Fibroblast of peridontal ligament (primary cell): ENCODE measurements at regions not wholly inside any gene's neighbourhood (a gene's known extent, or its start where the extent isn't known, plus 50 kb on each side); places are given as distances from the start of the nearest gene placed in this dataset.
"Not testable (repeated sequence)": the region's sequence is repeated elsewhere in the genome, so short reads cannot be mapped to it uniquely, and the experiment has no call there.

Source experiments
- DNase-seq: peaks from one replicate; pipeline ENCODE4 v3.0.0-alpha.2; 2010; ENCODE audit errors: extremely low read depth

DNA sequence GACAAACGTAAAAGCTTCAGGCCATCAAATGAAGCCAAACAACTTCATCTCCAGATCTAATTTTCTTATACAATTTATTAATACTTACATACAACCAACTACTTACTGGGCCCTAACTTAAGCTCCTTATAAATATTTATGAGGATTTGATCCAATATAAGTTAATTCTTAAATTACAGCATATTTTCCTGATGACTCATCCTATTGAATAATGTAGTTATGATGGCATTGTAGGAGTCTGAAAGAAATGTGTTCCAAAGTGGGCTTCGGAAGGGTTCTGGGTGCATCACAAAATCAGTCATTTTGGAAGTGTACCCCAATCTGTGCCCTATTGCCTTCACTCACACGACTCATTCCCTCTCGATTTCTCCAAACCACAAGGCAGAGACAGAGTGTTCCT, 455.1 kb upstream of the CTSO start:
- peak; percentile 17 for DNase-seq

- no peak for DNase-seq
Observed at GRCh38 chr4:156401371-156401770, 447.7 kb upstream of the CTSO start.

GRCh38 chr4:156396534-156396933, 442.9 kb upstream of the CTSO start:
- no peak for DNase-seq

DNA sequence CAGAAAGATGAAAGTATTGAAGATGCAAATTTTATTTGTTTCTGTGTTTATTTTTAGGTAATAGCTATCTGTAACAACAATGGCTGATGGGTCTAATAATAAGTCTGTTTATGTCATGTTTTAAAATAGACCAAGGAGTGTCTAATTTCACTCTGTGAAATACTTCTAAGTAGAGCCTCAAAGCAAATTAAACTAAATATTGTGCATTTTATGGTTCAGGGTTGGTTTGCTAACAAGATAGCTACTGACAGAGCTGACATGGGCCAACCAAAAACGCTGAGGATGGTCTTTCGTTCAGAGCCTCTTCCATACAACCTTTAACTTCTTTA, 437.6 kb upstream of the CTSO start:
- DNase-seq, result peak; percentile 21

DNA sequence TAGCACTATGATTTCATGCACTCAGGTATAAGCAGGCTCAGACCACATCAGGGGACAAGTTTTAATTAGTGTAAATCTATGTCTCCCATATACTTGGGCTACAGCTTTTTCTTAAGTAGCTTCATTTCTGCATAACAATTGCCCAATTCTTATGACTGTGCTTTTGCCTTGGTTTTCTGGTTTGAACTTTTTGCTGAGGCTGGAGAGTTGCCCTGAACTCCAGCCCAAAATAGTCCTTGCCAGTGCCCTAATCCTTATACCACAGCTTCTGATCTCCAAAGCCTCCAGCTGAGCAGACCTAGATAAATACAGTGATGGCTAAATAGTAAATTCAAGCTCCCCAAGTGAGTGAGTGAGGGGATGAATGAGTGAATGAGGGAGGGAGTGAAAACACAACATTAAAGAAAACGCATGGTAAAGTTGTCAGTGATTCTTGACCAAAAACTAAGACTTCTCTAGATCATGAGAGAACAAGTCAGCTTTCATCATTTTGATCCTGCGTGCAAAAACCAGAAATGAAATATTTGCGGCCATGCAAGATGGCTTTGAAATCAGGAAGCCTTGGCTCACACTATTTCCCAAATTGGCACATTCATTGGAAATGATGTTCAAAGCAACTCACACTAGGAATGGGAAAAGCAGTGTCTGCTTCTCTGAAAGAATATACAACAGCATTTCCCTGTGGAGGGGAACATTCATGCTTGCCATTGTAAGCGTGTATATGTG, 437.1 kb upstream of the CTSO start:
- DNase-seq, result peak; percentile 89

- DNase-seq, result peak; percentile 55
Observed at GRCh38 chr4:156388826-156389225, 435.2 kb upstream of the CTSO start.

- DNase-seq, result peak; percentile 74
Observed at GRCh38 chr4:156378033-156378665, 424.5 kb upstream of the CTSO start.

- peak; percentile 91 for DNase-seq
Observed at GRCh38 chr4:156377036-156377710, 423.5 kb upstream of the CTSO start.

- no peak for DNase-seq
Observed at GRCh38 chr4:156374894-156375293, 421.2 kb upstream of the CTSO start.

- DNase-seq, result no peak
Observed at GRCh38 chr4:156374069-156374468, 420.4 kb upstream of the CTSO start.

GRCh38 chr4:156367502-156367901, 413.8 kb upstream of the CTSO start:
- not testable (repeated sequence) for DNase-seq

DNA sequence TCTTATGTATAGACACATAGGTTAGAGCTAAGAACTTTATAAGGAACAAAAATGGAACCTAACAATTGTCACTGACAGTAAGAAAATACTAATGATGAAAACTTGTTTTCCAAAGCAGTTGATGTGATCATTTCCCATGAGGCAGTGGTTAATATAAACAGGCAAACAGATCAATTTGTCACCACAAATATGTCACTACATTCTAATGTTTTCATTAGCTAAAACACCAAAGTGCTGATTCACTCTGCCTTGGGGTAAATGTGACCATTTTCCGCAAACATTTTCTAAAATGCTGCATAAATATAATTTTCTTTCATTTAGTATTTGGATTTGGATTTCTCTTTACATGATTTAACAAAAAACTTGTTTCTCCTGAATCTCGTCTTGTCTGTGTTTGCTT, 408.9 kb upstream of the CTSO start:
- peak; percentile 58 for DNase-seq

- DNase-seq, result peak; percentile 42
Observed at GRCh38 chr4:156347412-156348075, 393.9 kb upstream of the CTSO start.

DNA sequence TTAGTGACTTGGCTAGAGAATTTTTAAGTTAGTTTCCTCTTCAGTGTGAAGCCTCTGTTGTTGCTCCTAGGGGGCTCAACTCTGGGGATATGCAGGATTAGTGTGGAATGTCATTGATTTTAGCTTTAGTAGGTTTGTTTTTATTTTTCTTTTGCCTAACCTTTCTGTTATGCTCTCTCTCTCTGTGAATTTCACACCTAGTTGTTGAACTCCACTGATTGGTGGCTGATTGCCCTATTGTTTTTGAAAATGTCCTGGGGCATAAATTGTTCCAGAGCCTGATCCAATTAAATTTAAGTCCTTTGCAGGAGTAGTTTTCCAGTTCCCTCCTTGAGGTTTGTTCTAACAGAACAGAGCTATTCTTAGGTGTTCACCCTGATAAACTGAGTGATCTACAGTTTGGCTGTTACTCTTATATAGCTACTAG, 393.3 kb upstream of the CTSO start:
- DNase-seq, result no peak

DNA sequence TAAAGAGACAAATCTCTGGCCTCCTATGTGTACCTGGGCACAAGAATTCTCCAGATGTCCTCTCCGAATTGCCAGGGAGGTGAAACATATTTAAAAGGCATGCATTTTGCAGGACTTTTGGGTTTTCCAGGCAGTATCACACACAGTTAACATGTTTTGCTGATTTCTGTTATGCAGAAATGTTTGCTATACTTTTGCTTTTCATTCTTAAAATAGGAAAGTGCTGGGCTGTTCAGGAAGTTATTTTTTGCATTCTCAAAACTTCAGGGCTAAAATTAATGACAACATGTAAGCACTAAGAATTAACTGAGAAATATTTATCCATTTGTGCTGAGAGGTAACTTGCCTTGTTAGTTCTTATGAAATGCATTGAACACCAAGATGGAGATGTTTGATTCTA, 390.7 kb upstream of the CTSO start:
- DNase-seq, result no peak

GRCh38 chr4:156336511-156336910, 382.8 kb upstream of the CTSO start:
- no peak for DNase-seq

- DNase-seq, result peak; percentile 80
Observed at GRCh38 chr4:156335721-156336120, 382.1 kb upstream of the CTSO start.

- DNase-seq, result no peak
Observed at GRCh38 chr4:156330436-156331031, 376.9 kb upstream of the CTSO start.

DNA sequence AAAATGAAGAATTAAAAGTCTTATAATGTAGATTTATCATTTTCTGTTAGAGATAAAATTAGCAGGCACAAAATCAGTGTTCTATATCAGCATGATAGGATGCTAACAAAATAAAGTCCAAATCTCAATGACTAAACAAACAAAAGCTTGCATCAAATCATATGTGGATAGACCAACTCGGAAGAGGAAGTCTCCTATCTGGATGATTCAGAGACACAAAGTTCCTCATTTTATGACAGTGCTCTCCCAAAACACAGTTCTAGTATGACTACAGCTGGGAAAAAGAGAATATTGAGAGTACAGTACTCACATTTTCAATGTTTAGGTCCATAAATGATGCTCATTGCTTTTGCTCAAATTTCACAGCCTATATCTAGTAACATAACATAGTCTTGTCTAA, 376.1 kb upstream of the CTSO start:
- peak; percentile 18 for DNase-seq

DNA sequence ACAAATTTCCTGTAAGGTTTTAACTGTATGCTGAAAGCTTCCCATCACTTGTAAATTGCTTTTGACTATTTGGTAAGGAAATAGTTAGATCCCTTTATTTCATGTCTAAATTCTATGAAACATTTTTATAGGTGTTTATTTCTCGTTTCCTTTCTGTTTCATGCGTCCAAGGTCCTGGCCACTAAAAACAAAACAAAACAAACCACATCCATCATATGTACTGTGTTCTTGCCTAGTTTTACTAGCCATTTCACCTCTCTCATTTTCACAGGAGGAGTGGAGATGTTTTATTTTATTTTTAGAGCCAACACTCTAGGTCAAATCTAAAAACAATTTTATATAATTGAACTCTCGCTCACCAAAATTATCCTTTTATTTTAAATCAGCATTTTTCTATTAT, 375.2 kb upstream of the CTSO start:
- no peak for DNase-seq

DNA sequence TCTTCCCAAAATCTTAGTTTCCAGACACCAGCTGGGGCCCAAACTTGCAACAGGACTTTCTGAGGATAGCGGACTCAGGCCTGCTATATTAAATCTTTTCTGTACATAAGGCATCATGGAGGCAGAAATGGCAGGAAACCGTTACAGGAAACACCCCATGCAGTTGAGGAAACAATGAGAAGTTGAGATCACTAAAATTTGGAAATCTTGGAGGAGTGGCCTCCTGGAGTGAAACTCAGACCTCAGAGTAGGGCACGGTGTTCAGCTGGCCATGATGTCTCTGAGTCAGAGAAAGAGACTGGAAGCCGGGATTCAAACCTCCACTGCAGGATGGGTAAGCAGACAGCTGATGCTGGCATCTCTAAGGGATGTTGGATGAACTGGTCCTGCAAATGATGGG, 372.6 kb upstream of the CTSO start:
- no peak for DNase-seq

DNA sequence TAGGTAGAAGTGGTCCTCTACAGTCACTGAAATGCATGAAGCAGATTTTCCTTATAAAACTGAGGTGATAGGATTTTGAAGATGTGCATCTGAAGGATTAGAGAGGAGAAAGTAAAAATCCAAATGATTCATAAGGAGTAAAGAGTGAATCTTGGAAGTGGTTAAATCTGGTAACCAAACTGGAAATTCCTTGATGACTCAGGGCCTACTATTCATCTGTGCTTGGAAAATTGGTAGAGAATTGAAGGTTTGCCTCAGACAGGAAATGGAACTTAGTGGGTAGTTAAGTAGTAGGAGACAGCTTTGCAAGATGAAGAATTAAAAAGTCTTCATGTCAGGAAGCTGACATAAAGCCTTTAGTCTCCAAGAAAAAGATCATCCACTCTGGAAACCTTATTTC, 368.9 kb upstream of the CTSO start:
- peak; percentile 86 for DNase-seq
